GM03348 (cell line): ENCODE measurements at regions not wholly inside any gene's neighbourhood (a gene's known extent, or its start where the extent isn't known, plus 50 kb on each side); places are given as distances from the start of the nearest gene placed in this dataset.

Experiments
- DNase-seq: peaks from one replicate; pipeline ENCODE4 v3.0.0; 2012; ENCODE audit warnings: low spot score

GRCh38 chr16:26295625-26296304 is 604.0 kb downstream of the HS3ST4 start:
- DNase-seq: no peak

DNA sequence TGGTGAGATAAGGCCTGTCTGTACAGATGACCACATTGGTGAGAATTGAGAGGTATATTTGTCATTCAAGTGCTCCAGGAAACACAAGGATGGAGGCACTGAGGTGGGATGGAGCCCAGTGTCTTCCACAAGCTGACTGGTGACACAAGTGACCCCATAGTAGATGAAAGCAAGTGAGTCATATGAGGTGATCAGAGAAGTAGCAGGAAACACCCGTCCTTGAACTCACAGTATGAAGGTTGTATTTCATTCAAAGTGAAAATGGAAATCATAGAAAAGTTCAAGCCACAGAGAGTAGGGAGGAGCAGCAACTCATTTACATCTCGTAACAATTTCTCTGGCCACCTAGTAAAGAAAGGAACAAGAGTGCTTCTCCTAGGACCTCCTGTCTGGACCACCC is 609.8 kb downstream of the HS3ST4 start:
- DNase-seq: no peak

DNA sequence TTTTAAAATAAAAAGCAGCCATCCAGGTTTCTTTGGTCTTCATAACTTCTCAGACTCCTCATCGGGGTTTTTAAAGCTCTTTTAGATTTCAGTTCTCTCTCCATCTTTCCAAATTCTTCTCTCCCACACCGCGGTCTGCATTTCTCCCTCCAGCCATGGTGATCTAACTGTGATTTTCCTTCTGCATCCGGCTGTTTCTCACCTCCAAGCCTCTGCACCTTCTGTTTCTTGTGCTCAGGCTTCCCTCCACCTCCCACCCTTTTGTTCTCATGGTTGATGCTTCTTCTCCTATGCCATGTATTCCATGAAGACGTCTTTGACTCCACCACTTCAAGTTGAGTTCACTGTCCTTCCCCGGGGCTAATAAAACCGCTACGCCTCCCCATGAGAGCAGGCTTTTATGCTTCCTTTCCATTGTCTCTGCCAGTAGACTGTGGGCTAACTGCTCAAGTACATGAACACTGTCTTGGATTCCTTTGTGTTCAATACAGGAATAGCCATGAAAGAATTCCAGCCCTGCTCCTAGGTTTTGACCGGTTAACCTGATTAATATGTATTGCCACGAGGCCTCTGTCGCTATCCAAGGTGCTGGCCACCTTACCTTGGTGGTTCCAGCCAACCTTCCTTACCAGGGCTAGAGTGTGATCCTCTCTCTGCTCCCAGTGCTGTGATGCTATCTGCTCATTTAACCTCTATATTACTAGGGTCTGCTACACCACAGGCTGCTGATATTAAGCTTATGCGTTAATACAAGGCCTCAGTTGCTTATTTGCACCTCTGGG is 625.1 kb downstream of the HS3ST4 start:
- no peak for DNase-seq

GRCh38 chr16:26317885-26318284 is 626.1 kb downstream of the HS3ST4 start:
- DNase-seq: no peak

- DNase-seq: no peak
Measured at GRCh38 chr16:26330654-26331053, 638.9 kb downstream of the HS3ST4 start.

DNA sequence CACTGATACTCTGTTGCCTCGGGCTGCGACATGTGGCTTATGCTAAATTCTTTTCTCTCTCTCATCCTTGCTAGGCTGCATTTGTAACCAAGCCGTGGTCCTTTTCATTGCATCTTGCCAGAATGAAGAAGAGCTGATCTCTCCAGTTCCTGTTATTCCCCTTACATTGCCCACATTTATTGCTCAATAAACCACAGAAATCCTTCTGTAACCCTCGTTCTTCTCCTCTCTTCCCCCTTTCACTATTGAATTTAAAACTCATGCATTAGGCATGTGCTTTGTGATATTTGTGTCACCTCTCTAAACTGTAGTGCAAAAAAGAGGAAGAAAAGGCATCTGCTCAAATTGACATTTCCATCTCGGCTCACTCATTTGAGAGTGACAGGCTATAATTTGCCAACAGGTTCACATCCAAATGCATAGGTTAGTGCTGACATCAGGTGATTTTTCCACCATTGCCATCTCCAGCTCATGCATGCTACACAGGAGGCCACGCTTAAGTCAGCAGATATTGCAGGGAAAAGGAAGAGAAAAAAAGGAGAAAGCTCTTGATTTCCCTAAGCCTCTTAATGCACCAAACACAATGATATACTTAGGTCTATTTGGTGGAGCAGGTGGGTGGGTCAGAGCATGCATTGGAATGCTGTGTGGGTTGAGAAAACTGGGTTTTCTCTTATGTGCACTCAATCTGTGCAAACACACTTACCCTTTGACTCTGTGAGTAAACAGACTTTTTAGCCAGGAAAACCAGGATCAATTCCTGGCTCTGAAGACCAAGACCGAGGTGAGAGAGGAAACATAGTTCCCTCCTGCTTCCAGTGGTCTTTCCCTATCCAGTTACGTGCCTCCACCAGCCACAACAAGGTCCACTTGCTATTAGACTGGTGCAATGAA is 642.7 kb downstream of the HS3ST4 start:
- DNase-seq: no peak

- no peak for DNase-seq
Measured at GRCh38 chr16:26335236-26335853, 643.6 kb downstream of the HS3ST4 start.

GRCh38 chr16:26342621-26343020 is 650.9 kb downstream of the HS3ST4 start:
- no peak for DNase-seq

DNA sequence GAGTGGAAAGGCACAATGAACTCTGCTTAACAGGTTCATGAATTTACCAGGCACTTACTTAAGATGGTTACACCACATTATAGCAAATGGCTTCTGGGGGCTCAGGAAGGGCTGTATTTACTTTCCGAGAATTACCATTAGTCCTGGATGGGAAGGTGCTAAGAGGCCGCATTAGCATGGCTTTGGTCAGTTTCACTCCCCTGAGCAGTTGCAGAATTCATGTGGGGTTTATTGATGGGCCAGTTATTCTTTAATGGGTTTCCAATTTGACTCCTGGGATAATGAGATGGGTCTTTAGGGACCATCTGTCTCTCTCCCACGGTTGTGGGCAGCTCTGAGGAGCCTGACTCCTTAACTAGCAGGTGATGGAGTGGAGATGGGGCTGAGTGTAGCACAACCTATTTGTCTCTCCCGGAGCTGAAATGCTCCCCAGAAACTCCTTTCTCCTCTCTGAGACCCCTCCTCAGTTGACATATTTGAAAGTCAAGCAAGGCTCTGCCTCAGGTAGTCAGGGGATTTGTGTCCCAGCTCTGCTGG is 652.5 kb downstream of the HS3ST4 start:
- no peak for DNase-seq

GRCh38 chr16:26344976-26345375 is 653.2 kb downstream of the HS3ST4 start:
- DNase-seq: no peak

DNA sequence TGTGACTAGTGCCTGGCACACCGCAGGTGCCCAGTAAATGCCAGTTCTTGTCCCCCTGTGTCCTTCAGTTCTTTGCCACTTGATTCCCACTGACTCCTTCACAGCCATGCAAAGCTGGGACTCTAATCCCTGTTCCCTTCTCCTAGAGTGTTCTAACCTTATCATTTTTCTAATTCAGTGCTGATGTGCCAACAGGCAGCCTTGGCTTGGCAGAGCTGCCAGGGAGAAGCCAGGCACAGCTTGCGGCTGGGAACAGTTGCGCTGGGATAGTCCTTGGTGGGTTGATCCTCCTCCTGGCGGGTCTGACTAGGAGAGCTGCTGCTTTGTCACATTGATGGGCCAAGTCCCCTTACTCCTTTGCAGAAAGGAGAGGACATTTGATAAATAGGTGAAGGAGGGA is 654.2 kb downstream of the HS3ST4 start:
- DNase-seq: no peak

DNA sequence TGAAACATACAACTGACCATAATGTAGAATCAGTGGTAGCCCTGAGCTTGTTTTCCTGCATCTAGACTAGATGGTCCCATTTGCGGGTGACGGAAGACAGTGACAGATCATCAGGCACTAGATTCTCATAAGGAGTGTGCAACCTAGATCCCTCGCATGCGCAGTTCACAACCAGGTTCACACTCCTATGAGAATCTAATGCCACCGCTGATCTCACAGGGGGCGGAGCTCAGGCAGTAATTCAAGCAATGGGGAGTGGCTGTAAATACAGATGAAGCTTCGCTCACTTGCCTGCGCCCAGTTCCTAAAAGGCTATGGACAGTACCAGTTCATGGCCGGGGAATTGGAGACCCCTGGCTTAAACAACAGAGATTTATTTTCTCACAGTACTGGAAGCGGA is 656.3 kb downstream of the HS3ST4 start:
- no peak for DNase-seq

GRCh38 chr16:26360867-26361266 is 669.1 kb downstream of the HS3ST4 start:
- DNase-seq: no peak

- no peak for DNase-seq
Measured at GRCh38 chr16:26363581-26363980, 671.8 kb downstream of the HS3ST4 start.

DNA sequence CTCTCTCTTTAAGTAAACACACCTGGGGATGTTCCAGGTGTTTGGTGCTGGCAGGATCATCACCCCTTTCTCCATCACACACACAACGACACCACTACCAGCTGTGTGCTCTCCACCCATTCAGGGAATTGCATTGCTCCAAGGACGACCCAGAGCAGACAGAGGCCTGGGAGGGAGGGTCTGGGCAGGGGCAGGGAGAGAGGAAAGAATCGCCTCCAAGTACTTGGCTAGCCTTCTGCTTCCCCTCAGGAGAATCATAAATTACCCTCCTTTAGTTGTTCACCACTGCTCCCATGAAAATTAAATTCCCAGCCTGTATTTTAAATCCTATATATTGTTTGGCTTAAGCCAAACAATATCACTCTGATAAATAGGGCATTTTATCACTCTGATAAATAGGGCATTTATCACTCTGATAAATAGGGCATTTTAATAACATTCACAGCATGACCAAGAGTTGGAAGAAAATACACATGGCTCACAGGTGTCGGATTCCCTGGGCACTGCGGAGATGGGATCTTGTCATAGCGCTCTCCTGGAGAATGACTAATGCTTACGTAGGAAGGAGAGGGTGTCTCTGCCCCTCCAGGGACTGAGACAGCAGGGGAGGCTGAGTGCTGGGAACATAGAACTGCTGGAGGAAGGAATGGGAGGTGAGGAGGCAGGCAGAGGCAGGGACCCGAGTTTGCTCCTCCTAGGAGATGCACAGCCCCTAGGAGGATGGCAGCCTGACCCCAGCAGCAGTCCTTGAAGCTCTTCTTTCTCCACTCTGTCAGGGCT is 673.6 kb downstream of the HS3ST4 start:
- DNase-seq: no peak

DNA sequence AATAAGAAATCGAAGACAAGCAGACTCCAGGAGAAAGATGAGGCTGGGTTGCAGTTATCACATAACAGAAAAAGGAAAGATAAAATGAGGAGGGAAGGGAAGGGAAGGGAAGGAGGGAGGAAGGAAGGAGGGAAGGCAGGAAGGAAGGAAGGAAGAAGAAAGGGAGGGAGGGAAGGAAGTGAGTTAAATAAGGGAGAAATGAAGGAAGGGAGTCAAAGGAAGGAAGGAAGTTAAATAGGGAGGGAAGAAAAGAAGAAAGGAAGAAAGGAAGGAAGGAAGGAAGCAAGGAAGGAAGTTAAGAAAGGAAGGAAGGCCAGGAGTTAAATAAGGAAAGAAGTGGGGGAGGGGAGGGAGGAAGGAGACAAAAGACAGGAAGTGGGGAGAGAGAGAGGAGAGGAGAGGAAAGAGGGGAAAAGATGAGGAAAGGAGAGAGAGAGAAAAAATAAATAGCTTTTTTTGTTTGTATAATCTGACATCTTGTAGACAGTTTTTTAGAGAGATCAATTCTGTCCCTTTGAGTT is 679.6 kb downstream of the HS3ST4 start:
- DNase-seq: no peak

GRCh38 chr16:26374279-26374925 is 682.6 kb downstream of the HS3ST4 start:
- DNase-seq: no peak

DNA sequence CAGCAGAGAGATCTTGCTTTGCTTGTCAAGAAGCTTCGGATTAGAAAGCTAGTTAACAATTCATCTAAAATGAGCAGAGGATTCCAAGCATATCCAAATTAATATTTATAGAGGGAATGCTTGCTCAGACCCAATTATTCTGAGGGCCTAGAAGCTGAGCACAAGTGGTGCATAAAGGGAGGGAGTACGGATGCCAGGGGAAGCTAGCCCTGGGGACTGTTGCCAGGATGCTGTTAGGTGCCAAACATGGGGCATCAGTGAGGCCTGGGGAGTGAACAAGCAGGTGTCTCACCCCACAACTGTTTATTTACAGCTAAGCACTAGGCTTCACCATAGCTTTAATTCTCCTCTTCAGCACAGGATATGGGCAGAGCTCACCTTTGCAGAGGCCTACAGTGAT is 684.1 kb upstream of the C16orf82 start:
- no peak for DNase-seq

DNA sequence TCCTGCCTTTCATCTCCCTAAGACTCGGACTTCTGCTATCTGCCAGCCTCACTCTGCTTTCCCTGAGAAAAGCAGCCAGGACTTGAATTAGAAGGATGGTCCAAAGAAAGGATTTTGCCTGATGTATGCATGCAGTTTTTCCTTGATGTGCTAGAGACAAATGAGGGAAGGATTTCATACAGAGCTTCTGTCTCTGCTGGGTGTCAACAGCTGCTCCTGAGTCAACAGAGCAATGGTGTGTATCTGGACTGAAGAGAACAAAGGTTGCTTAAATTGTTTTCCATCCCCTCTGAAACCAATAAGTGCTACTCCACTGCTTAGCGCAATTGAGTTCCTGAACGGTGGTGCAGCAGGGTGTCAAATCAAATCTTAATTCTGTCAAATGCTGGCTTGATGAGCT is 680.6 kb upstream of the C16orf82 start:
- DNase-seq: no peak

DNA sequence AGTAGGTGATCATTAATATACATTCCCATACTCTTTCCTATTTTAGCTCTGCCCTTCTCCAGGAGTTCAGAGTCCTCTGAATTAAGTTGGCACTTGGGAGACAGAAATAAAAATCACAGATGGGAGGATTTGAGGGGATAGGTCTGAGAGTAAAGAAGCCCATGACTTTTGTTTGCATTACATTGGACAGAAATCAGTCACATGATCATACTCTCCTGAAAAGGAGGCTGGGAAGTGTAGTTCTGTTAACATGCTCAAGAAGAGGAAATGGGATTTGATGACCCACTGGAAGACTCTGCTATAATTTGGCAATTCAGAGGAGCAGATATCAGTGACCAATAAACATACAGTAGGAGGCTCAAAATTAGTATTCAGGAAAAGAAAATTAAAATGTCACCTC is 674.9 kb upstream of the C16orf82 start:
- DNase-seq: no peak
